Tibial artery (tissue), 4 donors: ENCODE measurements at regions not wholly inside any gene's neighbourhood (a gene's known extent, or its start where the extent isn't known, plus 50 kb on each side); places are given as distances from the start of the nearest gene placed in this dataset.

ENCODE experiments used
- DNase-seq, 2 donors: peaks; one replicate each; pipeline ENCODE4 v3.0.0-alpha.2; 2019
- H3K27ac ChIP-seq, 2 donors: fragments of 200-600 bp; sonication (generic) in 1 of 2; 1 replicate in 1 of 2; 2 replicates in 1 of 2; pipeline ENCODE4 v1.5.1; 2018 to 2019; ENCODE audit warnings: mild to moderate bottlenecking in 1 of 2
- H3K27me3 ChIP-seq, 2 donors: fragments of 200-600 bp; sonication (generic) in 1 of 2; one replicate each; pipeline versions ENCODE4 v1.5.1 to v1.6.0; 2016 to 2019
- H3K36me3 ChIP-seq, 3 donors: fragments of 200-600 bp; sonication (generic) in 2 of 3; one replicate each; pipeline ENCODE4 v1.5.1; 2016 to 2019; ENCODE audit warnings: mild to moderate bottlenecking in 2 of 3
- H3K4me1 ChIP-seq, 4 donors: fragments of 200-600 bp; sonication (generic) in 2 of 4; 1 replicate in 3 of 4; 2 replicates in 1 of 4; pipeline ENCODE4 v1.5.1; 2016 to 2019
- H3K4me3 ChIP-seq, 2 donors: fragments of 200-600 bp; sonication (generic) in 1 of 2; 1 replicate in 1 of 2; 2 replicates in 1 of 2; pipeline ENCODE4 v1.5.1; 2018 to 2019; ENCODE audit warnings: mild to moderate bottlenecking in 2 of 2
- H3K9me3 ChIP-seq, 3 donors: fragments of 200-600 bp; sonication (generic) in 1 of 3; one replicate each; pipeline ENCODE4 v1.5.1; 2016 to 2019
- intact Hi-C: fragments of 100-400 bp; cut with DNase I; formaldehyde crosslinking; loops from one replicate; pipeline ENCODE4 v1.15.0; 2023; ENCODE audit warnings: low total_unique reads
- TF ChIP-seq, protein P1 (sequence below), 2 experiments: fragments of 200-600 bp in 1 of 2; fragments of 450-650 bp in 1 of 2; IDR thresholded peaks; one replicate each; pipeline ENCODE4 v1.5.1; 2017 to 2019; ENCODE audit warnings: antibody characterized with exemption in 2 of 2, mild to moderate bottlenecking in 1 of 2, moderate library complexity in 1 of 2

DNA sequence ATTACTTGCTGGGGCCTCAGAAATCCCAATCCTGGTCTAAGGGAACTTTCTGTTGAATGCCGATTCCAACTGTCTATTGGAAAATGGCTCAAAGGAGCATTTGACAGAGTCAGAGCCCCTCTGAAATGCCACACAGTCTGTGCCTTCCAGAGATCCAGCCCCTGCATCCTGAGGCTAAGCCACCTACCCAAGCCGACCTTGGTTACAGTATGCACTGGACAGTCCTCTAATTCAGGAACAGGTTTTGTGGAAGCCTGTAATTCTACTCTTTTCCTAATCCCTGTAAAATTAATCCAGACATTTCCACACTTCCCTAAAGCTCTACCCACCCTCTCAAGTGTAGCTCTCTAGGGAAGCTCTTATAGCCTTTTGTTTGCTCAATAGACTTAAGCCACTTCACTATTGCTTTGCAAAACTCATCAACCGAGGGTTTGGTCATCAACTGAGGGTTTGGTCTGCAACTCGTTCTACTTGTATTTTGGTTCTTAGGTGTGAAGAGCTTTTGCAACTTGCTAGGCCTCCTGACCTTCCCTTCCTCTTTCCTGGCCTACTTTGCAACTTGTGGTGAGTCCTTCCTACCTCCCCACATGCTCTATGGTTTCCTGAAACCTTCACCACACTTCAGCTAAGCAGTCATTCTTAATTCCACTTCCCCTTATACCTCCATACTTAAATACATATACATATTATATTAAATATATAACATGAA lies 364.8 kb downstream of the SFMBT2 start:
- Histone ChIP-seq H3K4me1 (no peaks in the 10 kb centered on the region), H3K27me3 (no peaks in the 10 kb centered on the region), H3K4me3 (no peak overlapping the region), H3K36me3 (no peaks in the 10 kb centered on the region), H3K9me3 (no peaks in the 10 kb centered on the region), H3K27ac (no peak overlapping the region)
- intact Hi-C loops = no loop called here
- TF ChIP-seq, protein P1, sequence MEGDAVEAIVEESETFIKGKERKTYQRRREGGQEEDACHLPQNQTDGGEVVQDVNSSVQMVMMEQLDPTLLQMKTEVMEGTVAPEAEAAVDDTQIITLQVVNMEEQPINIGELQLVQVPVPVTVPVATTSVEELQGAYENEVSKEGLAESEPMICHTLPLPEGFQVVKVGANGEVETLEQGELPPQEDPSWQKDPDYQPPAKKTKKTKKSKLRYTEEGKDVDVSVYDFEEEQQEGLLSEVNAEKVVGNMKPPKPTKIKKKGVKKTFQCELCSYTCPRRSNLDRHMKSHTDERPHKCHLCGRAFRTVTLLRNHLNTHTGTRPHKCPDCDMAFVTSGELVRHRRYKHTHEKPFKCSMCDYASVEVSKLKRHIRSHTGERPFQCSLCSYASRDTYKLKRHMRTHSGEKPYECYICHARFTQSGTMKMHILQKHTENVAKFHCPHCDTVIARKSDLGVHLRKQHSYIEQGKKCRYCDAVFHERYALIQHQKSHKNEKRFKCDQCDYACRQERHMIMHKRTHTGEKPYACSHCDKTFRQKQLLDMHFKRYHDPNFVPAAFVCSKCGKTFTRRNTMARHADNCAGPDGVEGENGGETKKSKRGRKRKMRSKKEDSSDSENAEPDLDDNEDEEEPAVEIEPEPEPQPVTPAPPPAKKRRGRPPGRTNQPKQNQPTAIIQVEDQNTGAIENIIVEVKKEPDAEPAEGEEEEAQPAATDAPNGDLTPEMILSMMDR (IDR thresholded peaks at IDR 0.05) = no peak
- no peak for DNase-seq

DNA sequence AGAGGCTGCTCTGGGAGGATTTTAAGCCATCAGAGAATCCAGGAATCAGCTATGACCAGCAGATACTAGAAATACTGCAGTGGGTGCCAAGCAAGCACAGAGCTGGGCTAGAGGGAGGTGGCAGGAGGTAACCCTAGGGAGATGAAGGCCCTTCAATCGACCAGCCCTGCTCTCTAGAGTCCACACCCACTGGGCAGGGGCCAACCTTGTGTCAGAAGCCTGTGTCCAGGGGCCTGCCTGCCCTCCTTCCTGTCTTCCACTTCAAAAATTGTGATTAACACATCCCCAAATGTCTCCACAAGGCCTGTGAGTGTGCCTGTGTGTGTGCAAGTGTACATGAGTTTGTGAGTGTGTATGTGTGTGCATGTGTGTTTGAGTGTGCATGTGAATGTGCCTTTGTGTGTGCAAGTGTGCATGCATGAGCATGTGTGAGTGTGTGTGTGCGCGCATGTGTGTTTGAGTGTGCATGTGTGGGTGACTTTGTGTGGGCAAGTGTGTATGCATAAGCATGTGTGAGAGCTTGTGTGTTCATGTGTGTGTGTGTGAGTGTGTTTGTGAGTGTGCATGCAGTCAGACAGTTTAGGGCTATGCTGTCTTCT lies 367.7 kb downstream of the SFMBT2 start:
- no peaks in the 10 kb centered on the region for H3K27me3 ChIP-seq
- H3K36me3 ChIP-seq = no peaks in the 10 kb centered on the region
- DNase-seq = no peak
- no peaks in the 10 kb centered on the region for H3K9me3 ChIP-seq
- intact Hi-C loops = no loop called here
- H3K4me3 ChIP-seq = no peak overlapping the region
- no peaks in the 10 kb centered on the region for H3K4me1 ChIP-seq
- TF ChIP-seq, protein P1 (IDR thresholded peaks at IDR 0.05) = no peak
- no peak overlapping the region for H3K27ac ChIP-seq

DNA sequence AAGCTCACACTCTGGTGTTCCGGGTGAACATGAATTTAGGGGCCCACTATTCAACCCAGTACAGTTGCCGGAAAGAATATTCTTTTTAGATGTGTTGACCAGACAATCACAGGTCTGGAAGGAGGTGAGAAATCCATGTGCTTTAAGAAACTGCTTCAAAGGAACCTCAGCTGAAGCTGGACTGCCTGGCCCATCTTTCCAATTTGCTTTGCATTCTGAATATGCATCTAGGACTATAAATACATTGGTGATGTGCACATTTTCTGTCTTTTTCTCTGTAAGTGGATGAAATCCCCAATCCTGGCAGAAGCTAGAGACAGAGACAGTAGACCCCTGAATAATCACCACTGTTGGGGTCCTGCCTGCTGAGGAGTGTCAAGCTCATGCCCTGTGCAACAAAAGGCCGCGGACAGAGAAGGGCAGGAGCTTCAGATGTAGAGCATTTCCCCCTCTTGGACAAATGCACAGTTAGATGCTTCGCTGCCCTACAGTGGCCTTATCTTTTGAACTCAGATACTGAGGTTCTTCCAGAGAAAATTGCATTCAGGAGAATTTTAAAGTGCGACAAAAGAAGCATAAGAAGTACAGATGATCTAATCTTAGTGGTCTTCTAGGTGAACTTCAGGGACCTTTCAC lies 368.3 kb downstream of the SFMBT2 start:
- Histone ChIP-seq H3K4me3 (no peak overlapping the region), H3K36me3 (no peaks in the 10 kb centered on the region), H3K27ac (no peak overlapping the region), H3K27me3 (no peaks in the 10 kb centered on the region), H3K9me3 (no peaks in the 10 kb centered on the region), H3K4me1 (no peaks in the 10 kb centered on the region)
- no peak for DNase-seq
- TF ChIP-seq, protein P1 (IDR thresholded peaks at IDR 0.05) = no peak
- intact Hi-C loops = no loop called here

DNA sequence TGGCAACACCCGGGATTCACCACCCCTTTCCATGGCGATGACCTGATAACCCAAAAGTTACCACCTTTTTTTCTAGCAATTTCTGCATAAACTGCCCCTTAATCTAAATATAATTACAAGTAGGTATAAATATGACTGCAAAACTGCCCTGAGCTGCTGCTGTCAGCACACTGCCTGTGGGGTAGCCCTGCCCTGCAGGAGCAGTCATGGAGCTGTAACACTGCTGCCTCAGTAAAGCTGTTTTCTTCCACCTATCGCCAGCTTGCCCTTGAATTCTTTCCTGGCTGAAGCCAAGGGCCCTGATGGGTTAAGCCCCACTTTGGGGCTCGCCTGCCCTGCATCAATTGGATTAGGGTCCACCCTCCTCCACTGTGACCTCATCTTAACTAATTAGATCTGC lies 368.8 kb downstream of the SFMBT2 start:
- Histone ChIP-seq H3K9me3 (no peaks in the 10 kb centered on the region), H3K4me1 (no peaks in the 10 kb centered on the region), H3K4me3 (no peak overlapping the region), H3K27ac (no peak overlapping the region), H3K27me3 (no peaks in the 10 kb centered on the region), H3K36me3 (no peaks in the 10 kb centered on the region)
- TF ChIP-seq, protein P1 (IDR thresholded peaks at IDR 0.05) = no peak
- DNase-seq = no peak
- intact Hi-C loops = no loop called here

DNA sequence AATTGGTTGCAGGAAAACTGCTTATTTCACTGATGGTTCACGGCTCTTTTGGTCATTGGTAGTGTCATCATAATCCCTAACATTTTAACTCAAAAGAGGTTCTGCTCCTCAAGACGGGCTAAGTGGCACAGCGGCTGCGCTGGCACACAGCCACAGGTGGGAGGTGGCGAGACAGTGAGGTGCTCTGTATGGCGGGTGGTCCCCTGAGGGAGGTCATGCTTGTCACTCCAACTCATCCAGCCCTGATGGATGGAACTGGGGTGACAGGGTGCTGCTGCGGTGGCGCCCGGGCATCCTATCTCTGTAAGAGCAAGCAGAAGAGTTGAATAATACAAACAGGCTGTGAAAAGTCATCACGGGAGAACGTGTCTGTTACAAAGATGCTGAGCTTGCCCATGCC lies 370.2 kb downstream of the SFMBT2 start:
- H3K27ac ChIP-seq = no peak overlapping the region
- intact Hi-C loops = no loop called here

More for the DNA sequence above, 370.2 kb downstream of the SFMBT2 start:
- H3K4me1 ChIP-seq = no peaks in the 10 kb centered on the region
- TF ChIP-seq, protein P1 (IDR thresholded peaks at IDR 0.05) = no peak
- no peaks in the 10 kb centered on the region for H3K27me3 ChIP-seq
- H3K9me3 ChIP-seq = no peaks in the 10 kb centered on the region
- H3K4me3 ChIP-seq = no peak overlapping the region
- no peak for DNase-seq
- H3K36me3 ChIP-seq = no peaks in the 10 kb centered on the region
